Islet of Langerhans (tissue), 1 donor: ENCODE measurements at regions not wholly inside any gene's neighbourhood (a gene's known extent, or its start where the extent isn't known, plus 50 kb on each side); places are given as distances from the start of the nearest gene placed in this dataset.
"Not testable (repeated sequence)": the region's sequence is repeated elsewhere in the genome, so short reads cannot be mapped to it uniquely, and the experiment has no call there.

Experiments used
- FAIRE-seq: peaks from one replicate; lab custom pipeline; 2011; peaks lifted over from hg19 to GRCh38; lab: Jason Lieb, UNC

- not testable (repeated sequence) for FAIRE-seq
Measured at GRCh38 chr21:14008436-14008835, 202.3 kb downstream of the LIPI start.

- not testable (repeated sequence) for FAIRE-seq
Measured at GRCh38 chr21:14008006-14008405, 202.7 kb downstream of the LIPI start.

- FAIRE-seq, result not testable (repeated sequence)
Measured at GRCh38 chr21:14006144-14006543, 204.6 kb downstream of the LIPI start.

- not testable (repeated sequence) for FAIRE-seq
Measured at GRCh38 chr21:13986996-13987958, 223.5 kb downstream of the LIPI start.

GRCh38 chr21:13985865-13986863 is 224.6 kb downstream of the LIPI start:
- FAIRE-seq, result not testable (repeated sequence)

GRCh38 chr21:13985137-13985864 is 225.5 kb downstream of the LIPI start:
- FAIRE-seq, result not testable (repeated sequence)

- FAIRE-seq, result not testable (repeated sequence)
Measured at GRCh38 chr21:13984728-13985127, 226.0 kb downstream of the LIPI start.

GRCh38 chr21:13981176-13982087 is 229.3 kb downstream of the LIPI start:
- not testable (repeated sequence) for FAIRE-seq

- FAIRE-seq, result not testable (repeated sequence)
Measured at GRCh38 chr21:13980115-13980662, 230.6 kb downstream of the LIPI start.

GRCh38 chr21:13979608-13980007 is 231.1 kb downstream of the LIPI start:
- FAIRE-seq, result not testable (repeated sequence)

GRCh38 chr21:13974582-13974981 is 236.2 kb downstream of the LIPI start:
- not testable (repeated sequence) for FAIRE-seq

GRCh38 chr21:13969853-13970252 is 240.9 kb downstream of the LIPI start:
- not testable (repeated sequence) for FAIRE-seq

GRCh38 chr21:13969002-13969401 is 241.8 kb downstream of the LIPI start:
- FAIRE-seq, result not testable (repeated sequence)

- not testable (repeated sequence) for FAIRE-seq
Measured at GRCh38 chr21:13963259-13963658, 247.5 kb downstream of the LIPI start.

GRCh38 chr21:13937236-13937635 is 273.5 kb downstream of the LIPI start:
- FAIRE-seq, result no peak

- not testable (repeated sequence) for FAIRE-seq
Measured at GRCh38 chr21:13936033-13936937, 274.5 kb downstream of the LIPI start.

GRCh38 chr21:13935396-13936032 is 275.2 kb downstream of the LIPI start:
- not testable (repeated sequence) for FAIRE-seq

- not testable (repeated sequence) for FAIRE-seq
Measured at GRCh38 chr21:13934887-13935342, 275.8 kb downstream of the LIPI start.
